ENCODE measurements at regions not wholly inside any gene's neighbourhood (a gene's known extent, or its start where the extent isn't known, plus 50 kb on each side); places are given as distances from the start of the nearest gene placed in this dataset.

DNA sequence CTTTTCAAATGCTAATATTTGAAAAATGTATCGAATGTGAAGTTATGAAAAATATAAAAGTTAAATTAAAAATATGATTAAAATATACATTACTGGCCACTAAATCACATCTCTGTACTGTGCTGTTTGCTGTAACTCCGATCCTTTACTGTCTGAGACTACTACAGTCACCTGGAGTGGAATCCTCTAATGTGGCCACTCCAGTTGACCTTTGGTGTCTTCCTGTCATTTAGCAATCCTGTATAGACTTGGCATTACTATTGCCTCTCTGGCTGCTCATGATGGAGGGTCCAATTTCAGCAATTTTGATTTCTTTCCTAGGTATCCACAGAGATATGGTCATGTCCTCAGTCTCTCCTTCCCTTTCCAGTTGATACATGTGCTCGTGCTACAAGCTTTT, 560.0 kb downstream of the CCDC85A start:
- TF ChIP-seq YY1 (IDR thresholded peaks at IDR 0.05; ENCODE audit: low read depth, low read length): no peak
- TF ChIP-seq EZH2 (IDR thresholded peaks at IDR 0.05; ENCODE audit: low read depth, low read length, severe bottlenecking): no peak

Measured in H1 (cell line).